PC-3 (cell line): ENCODE measurements at regions not wholly inside any gene's neighbourhood (a gene's known extent, or its start where the extent isn't known, plus 50 kb on each side); places are given as distances from the start of the nearest gene placed in this dataset.

ENCODE experiments used
- ATAC-seq: fragments of 200-7000 bp; cut with Tn5 transposase; 2 replicates; pipeline ENCODE4 v1.9.1; 2020; ENCODE audit warnings: mild to moderate bottlenecking, moderate library complexity
- BruUV-seq: library from RNA; stranded (reverse); fragments of 400-500 nt; replicated peaks from 2 replicates; lab custom pipeline; 2021; lab: Mats Ljungman, UMichigan
- CTCF ChIA-PET: fragments of 300-600 bp; sonication (Branson Sonifier 250); formaldehyde crosslinking; loops from one replicate; lab custom pipeline; 2022; ENCODE audit warnings: antibody characterized with exemption; lab: Charles Lee
- POLR2A ChIA-PET: fragments of 300-600 bp; sonication (Branson Sonifier 250); formaldehyde crosslinking; loops from one replicate; lab custom pipeline; 2022; ENCODE audit warnings: antibody characterized with exemption; ENCODE audit not compliant: unreplicated experiment; lab: Charles Lee
- DNase-seq: peaks from one replicate; pipeline ENCODE4 v3.0.0-alpha.2; 2015
- H2AFZ ChIP-seq: fragments of 300-600 bp; sonication (generic); 2 replicates; pipeline ENCODE4 v1.6.0; 2016; ENCODE audit warnings: antibody characterized with exemption, low read length
- H3F3A ChIP-seq: fragments of 300-600 bp; sonication (generic); one replicate; pipeline ENCODE4 v1.6.0; 2017; ENCODE audit warnings: antibody characterized with exemption, low read length, control low read depth, mild to moderate bottlenecking; ENCODE audit not compliant: unreplicated experiment
- H3K27ac ChIP-seq: fragments of 300-600 bp; sonication (generic); 2 replicates; pipeline ENCODE4 v1.5.1; 2016; ENCODE audit warnings: mild to moderate bottlenecking, low read length
- H3K27me3 ChIP-seq: fragments of 300-600 bp; sonication (generic); 2 replicates; pipeline ENCODE4 v1.6.1; 2016; ENCODE audit warnings: low read length, mixed read lengths
- H3K36me3 ChIP-seq: fragments of 300-600 bp; sonication (generic); 2 replicates; pipeline ENCODE4 v1.6.1; 2016; ENCODE audit warnings: low read depth, mixed run types, low read length, mixed read lengths
- H3K4me1 ChIP-seq: fragments of 300-600 bp; sonication (generic); 2 replicates; pipeline ENCODE4 v1.5.1; 2016; ENCODE audit warnings: low read length; ENCODE audit not compliant: insufficient read depth
- H3K4me2 ChIP-seq: fragments of 300-600 bp; sonication (generic); 2 replicates; pipeline ENCODE4 v1.6.0; 2016; ENCODE audit warnings: low read length
- H3K4me3 ChIP-seq: fragments of 300-600 bp; sonication (generic); 2 replicates; pipeline ENCODE4 v1.5.1; 2016; ENCODE audit warnings: mild to moderate bottlenecking, low read length, mixed read lengths
- H3K79me2 ChIP-seq: fragments of 300-600 bp; sonication (generic); 2 replicates; pipeline ENCODE4 v1.6.1; 2017; ENCODE audit warnings: low read length, mixed read lengths
- H3K9ac ChIP-seq: fragments of 300-600 bp; sonication (generic); 2 replicates; pipeline ENCODE4 v1.6.0; 2016; ENCODE audit warnings: mild to moderate bottlenecking, low read length
- H3K9me2 ChIP-seq: fragments of 300-600 bp; sonication (generic); replicated peaks from 2 replicates; pipeline ENCODE4 v1.6.1; 2016; ENCODE audit warnings: mixed run types, low read length, mixed read lengths
- H3K9me3 ChIP-seq: fragments of 300-600 bp; sonication (generic); 2 replicates; pipeline ENCODE4 v1.6.1; 2016; ENCODE audit warnings: low read length, mixed read lengths
- H4K20me1 ChIP-seq: fragments of 300-600 bp; sonication (generic); 2 replicates; pipeline ENCODE4 v1.6.1; 2016; ENCODE audit warnings: low read length, mixed read lengths
- CTCF ChIP-seq: fragments of 300-600 bp; sonication (generic); conservative IDR thresholded peaks from 2 replicates; pipeline ENCODE4 v1.5.1; 2017; ENCODE audit warnings: antibody characterized with exemption, low read depth, mild to moderate bottlenecking, low read length
- EZH2 ChIP-seq: fragments of 300-600 bp; sonication (generic); IDR thresholded peaks from one replicate; pipeline ENCODE4 v1.6.1; 2017; ENCODE audit warnings: antibody characterized with exemption, mild to moderate bottlenecking, low read length; ENCODE audit not compliant: unreplicated experiment
- EZH2phosphoT487 ChIP-seq: fragments of 300-600 bp; sonication (generic); IDR thresholded peaks from 2 replicates; pipeline ENCODE4 v1.6.1; 2018; ENCODE audit warnings: mild to moderate bottlenecking, antibody characterized with exemption, low read length, borderline replicate concordance
- intact Hi-C: fragments of 100-400 bp; cut with micrococcal nuclease; formaldehyde crosslinking; loops from 2 replicates; pipeline ENCODE4 v1.9.0; 2023

GRCh38 chr20:22940350-22940749 lies 94.8 kb upstream of the SSTR4 start:
- H3K9me3 ChIP-seq: no peaks in the 10 kb centered on the region
- no TSS peak for BruUV-seq
- H3K79me2 ChIP-seq: no peaks in the 10 kb centered on the region
- H3K4me2 ChIP-seq: no peak overlapping the region
- no peak for ATAC-seq
- DNase-seq: no peak
- H3K4me1 ChIP-seq: no peaks in the 10 kb centered on the region
- no peaks in the 10 kb centered on the region for H3K36me3 ChIP-seq
- intact Hi-C loops: no loop called here
- H3K4me3 ChIP-seq: no peak overlapping the region
- CTCF ChIA-PET: no interaction called here
- no peak overlapping the region for H3K27ac ChIP-seq
- H3K27me3 ChIP-seq: peaks cover under 1% of the 10 kb centered on the region; the same call in 1 of the 2 replicates
- no peaks in the 10 kb centered on the region for H3F3A ChIP-seq
- no peak overlapping the region for H3K9ac ChIP-seq
- H2AFZ ChIP-seq: no peak overlapping the region
- no peaks in the 10 kb centered on the region for H4K20me1 ChIP-seq
- TF ChIP-seq EZH2phosphoT487 (no peak), CTCF (no peak), EZH2 (no peak)
- POLR2A ChIA-PET: no interaction called here
- no peaks in the 10 kb centered on the region for H3K9me2 ChIP-seq

DNA sequence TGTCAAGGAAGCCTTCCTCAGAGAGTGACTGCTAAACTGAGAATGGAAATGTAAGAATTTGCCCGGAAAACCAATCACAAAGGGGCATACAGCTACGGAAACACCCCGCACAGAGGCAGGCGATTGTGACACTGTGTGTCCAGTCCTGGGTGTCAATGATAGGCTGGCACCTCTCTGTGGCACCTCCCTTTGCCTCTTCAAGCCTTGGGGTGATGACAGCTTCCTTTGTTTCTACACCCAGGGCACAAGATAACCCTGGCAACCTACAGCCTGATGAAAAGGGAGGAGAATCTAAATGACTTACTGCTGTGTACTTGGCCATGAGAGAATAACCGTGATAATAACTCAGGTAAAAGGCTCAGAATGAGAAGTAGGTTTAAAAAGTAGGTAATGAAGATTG lies 93.6 kb upstream of the SSTR4 start:
- Histone ChIP-seq H4K20me1 (no peaks in the 10 kb centered on the region), H3K4me1 (0 out of 2 replicates have a peak, but pooled peaks cover under 1% of the 10 kb centered on the region), H3K9me2 (no peaks in the 10 kb centered on the region), H3K9me3 (no peaks in the 10 kb centered on the region), H3K79me2 (no peaks in the 10 kb centered on the region), H3F3A (no peaks in the 10 kb centered on the region), H3K4me2 (no peak overlapping the region), H2AFZ (no peak overlapping the region), H3K27me3 (no peaks in the 10 kb centered on the region), H3K4me3 (no peak overlapping the region), H3K27ac (no peak overlapping the region), H3K9ac (no peak overlapping the region), H3K36me3 (no peaks in the 10 kb centered on the region)
- intact Hi-C loops: no loop called here
- DNase-seq: no peak
- ChIA-PET CTCF (no interaction called here), POLR2A (no interaction called here)
- BruUV-seq: no TSS peak
- TF ChIP-seq CTCF (no peak), EZH2phosphoT487 (no peak), EZH2 (no peak)
- no peak for ATAC-seq

DNA sequence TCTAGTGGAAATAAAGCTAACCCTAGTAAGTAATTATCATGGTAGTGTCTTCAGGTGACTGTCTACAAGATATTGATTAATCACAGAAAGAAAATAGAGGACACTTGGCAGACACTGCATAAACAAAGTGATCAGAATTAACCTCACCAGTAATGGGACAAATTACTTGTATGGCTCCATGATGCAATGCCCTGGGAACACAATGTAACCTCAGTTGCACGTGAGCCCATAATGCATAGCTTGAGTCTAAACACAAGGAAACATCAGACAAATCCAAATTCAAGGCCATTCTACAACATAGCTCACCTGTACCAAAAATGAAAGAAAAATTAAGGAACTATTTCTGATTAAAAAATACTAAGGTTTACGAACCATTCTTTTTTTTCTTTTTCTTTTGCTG lies 92.4 kb upstream of the SSTR4 start:
- no peaks in the 10 kb centered on the region for H3K9me3 ChIP-seq
- H3F3A ChIP-seq: no peaks in the 10 kb centered on the region
- no peak overlapping the region for H3K9ac ChIP-seq
- H3K4me1 ChIP-seq: 0 out of 2 replicates have a peak, but pooled peaks cover 4% of the 10 kb centered on the region
- no peaks in the 10 kb centered on the region for H4K20me1 ChIP-seq
- H3K79me2 ChIP-seq: no peaks in the 10 kb centered on the region
- H3K27ac ChIP-seq: no peak overlapping the region
- DNase-seq (no peak), ATAC-seq (no peak)
- no peak overlapping the region for H3K4me2 ChIP-seq
- H3K9me2 ChIP-seq: no peaks in the 10 kb centered on the region
- no TSS peak for BruUV-seq
- POLR2A ChIA-PET: no interaction called here
- CTCF ChIA-PET: no interaction called here
- H3K36me3 ChIP-seq: no peaks in the 10 kb centered on the region
- intact Hi-C loops: no loop called here
- H2AFZ ChIP-seq: no peak overlapping the region
- H3K4me3 ChIP-seq: no peak overlapping the region
- H3K27me3 ChIP-seq: no peaks in the 10 kb centered on the region
- no peak for TF ChIP-seq EZH2
